Lower lobe of right lung (tissue), 2 donors: ENCODE measurements at regions not wholly inside any gene's neighbourhood (a gene's known extent, or its start where the extent isn't known, plus 50 kb on each side); places are given as distances from the start of the nearest gene placed in this dataset.
"Not testable (repeated sequence)": the region's sequence is repeated elsewhere in the genome, so short reads cannot be mapped to it uniquely, and the experiment has no call there.

Experiments used
- ATAC-seq, 2 donors: fragments of 200-7000 bp; cut with Tn5 transposase; one replicate each; pipeline ENCODE4 v1.9.1; 2020 to 2022; ENCODE audit warnings: mild to moderate bottlenecking in 2 of 2, moderate library complexity in 2 of 2
- DNase-seq: peaks from one replicate; pipeline ENCODE4 v3.0.0-alpha.2; 2020
- H3K27ac ChIP-seq: fragments of 200-600 bp; one replicate; pipeline ENCODE4 v1.8.0; 2022
- H3K27me3 ChIP-seq: fragments of 200-600 bp; one replicate; pipeline ENCODE4 v1.8.0; 2022; ENCODE audit warnings: low read depth
- H3K36me3 ChIP-seq: fragments of 200-600 bp; one replicate; pipeline ENCODE4 v1.8.0; 2022; ENCODE audit warnings: mild to moderate bottlenecking
- H3K4me1 ChIP-seq: fragments of 200-600 bp; one replicate; pipeline ENCODE4 v1.8.0; 2022
- H3K4me3 ChIP-seq: fragments of 200-600 bp; one replicate; pipeline ENCODE4 v1.8.0; 2022; ENCODE audit warnings: mild to moderate bottlenecking
- H3K9me3 ChIP-seq: fragments of 200-600 bp; one replicate; pipeline ENCODE4 v1.8.0; 2022
- intact Hi-C: fragments of 100-400 bp; cut with DNase I; formaldehyde crosslinking; loops from one replicate; pipeline ENCODE4 v1.11.0; 2022
- TF ChIP-seq, protein P1 (sequence below): fragments of 200-600 bp; IDR thresholded peaks from one replicate; pipeline ENCODE4 v1.8.0; 2022; ENCODE audit warnings: antibody characterized with exemption, mild to moderate bottlenecking
- donor health status: DM: no; HTN: yes; CAD: no; lungs with severe emphysema.

DNA sequence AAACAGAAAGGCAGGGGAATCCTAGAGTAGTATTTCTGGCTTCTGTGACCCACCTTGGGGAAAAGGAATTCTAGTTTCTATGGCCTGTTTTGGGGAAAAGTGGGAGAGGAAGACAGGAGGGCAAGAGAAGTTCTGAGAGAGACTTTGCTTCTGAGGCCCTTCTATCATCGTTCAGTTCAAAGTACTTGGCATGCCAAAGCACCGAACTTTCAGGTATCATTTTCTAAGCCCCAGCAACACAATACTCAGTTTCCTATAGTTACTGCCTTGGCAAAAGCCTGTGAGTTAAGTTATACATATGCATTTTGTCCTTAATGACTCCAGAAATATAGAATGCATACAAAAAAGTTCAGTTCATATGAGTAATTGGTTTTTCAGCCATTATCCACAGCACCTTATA is 74.1 kb upstream of the CHD2 start:
- ATAC-seq: no peak
- H3K4me1 ChIP-seq: peaks cover 22% of the 10 kb centered on the region
- no peaks in the 10 kb centered on the region for H3K27me3 ChIP-seq
- no peak overlapping the region for H3K27ac ChIP-seq
- no peaks in the 10 kb centered on the region for H3K9me3 ChIP-seq
- DNase-seq: no peak
- TF ChIP-seq, protein P1, sequence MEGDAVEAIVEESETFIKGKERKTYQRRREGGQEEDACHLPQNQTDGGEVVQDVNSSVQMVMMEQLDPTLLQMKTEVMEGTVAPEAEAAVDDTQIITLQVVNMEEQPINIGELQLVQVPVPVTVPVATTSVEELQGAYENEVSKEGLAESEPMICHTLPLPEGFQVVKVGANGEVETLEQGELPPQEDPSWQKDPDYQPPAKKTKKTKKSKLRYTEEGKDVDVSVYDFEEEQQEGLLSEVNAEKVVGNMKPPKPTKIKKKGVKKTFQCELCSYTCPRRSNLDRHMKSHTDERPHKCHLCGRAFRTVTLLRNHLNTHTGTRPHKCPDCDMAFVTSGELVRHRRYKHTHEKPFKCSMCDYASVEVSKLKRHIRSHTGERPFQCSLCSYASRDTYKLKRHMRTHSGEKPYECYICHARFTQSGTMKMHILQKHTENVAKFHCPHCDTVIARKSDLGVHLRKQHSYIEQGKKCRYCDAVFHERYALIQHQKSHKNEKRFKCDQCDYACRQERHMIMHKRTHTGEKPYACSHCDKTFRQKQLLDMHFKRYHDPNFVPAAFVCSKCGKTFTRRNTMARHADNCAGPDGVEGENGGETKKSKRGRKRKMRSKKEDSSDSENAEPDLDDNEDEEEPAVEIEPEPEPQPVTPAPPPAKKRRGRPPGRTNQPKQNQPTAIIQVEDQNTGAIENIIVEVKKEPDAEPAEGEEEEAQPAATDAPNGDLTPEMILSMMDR: no peak
- no peaks in the 10 kb centered on the region for H3K36me3 ChIP-seq
- no peak overlapping the region for H3K4me3 ChIP-seq
- intact Hi-C loops: no loop called here

DNA sequence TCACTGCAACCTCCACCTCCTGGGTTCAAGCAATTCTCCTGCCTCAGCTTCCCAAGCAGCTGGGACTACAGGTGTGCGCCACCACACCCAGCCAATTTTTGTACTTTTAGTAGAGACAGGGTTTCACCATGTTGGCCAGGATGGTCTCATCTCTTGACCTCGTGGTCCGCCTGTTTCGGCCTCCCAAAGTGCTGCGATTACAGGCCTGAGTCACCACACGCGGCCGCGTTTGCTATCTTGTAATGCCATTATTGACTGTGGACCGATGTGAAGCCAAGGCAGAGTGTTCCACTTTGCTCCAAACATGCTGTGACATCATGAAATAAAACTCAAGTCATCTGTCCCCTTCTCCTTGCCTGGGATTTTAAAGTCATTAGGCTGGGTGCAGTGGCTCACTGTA is 72.1 kb upstream of the CHD2 start:
- H3K4me1 ChIP-seq: peaks cover 36% of the 10 kb centered on the region
- H3K36me3 ChIP-seq, DNase-seq, H3K9me3 ChIP-seq, H3K4me3 ChIP-seq, intact Hi-C loops, H3K27me3 ChIP-seq, H3K27ac ChIP-seq, ATAC-seq: not testable (repeated sequence)

DNA sequence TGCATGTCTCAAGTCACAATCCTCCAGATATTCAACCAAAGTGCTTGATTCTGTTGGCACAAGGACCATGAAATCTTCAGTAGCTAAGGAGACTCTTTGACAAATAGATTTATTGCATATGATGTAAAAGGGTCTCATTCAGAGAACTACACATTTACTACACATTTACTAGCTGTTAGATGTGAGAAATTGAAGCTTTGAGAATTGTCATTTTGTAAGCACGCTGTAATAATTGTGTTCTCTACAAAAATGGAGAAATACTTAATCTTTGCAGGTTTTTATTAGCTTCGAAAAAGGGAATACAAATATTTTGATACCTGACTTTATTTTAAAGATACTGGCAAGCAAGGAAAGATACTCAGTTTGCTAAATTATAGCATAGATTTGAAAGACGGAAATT is 70.2 kb upstream of the CHD2 start:
- TF ChIP-seq, protein P1: no peak
- Histone ChIP-seq H3K27ac (peak overlapping the region; percentile 91), H3K4me1 (peaks cover 54% of the 10 kb centered on the region), H3K4me3 (no peak overlapping the region), H3K9me3 (no peaks in the 10 kb centered on the region), H3K36me3 (no peaks in the 10 kb centered on the region), H3K27me3 (no peaks in the 10 kb centered on the region)
- DNase-seq: no peak
- ATAC-seq: no peak
- intact Hi-C loops: no loop called here

DNA sequence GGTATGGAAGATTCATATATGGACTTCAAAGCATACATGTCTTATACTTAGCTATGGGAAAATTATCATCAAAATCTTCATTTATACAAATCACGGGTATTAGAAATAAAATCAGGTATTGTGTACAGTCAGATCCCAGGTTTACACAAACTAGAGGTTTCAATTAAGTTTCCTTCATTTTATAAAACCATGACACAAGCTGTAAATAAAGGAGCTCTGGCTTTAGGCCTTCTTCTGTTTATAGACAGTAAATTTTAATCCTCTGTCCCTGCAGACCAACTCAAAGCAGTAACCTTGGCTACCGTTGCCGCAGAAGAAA is 68.8 kb upstream of the CHD2 start:
- Histone ChIP-seq H3K27ac (peak overlapping the region; percentile 91), H3K9me3 (no peaks in the 10 kb centered on the region), H3K36me3 (no peaks in the 10 kb centered on the region), H3K27me3 (no peaks in the 10 kb centered on the region), H3K4me1 (peaks cover 54% of the 10 kb centered on the region), H3K4me3 (peak overlapping the region; percentile 37)
- DNase-seq (no peak), ATAC-seq (no peak)
- intact Hi-C loops: no loop called here
- TF ChIP-seq, protein P1: no peak

DNA sequence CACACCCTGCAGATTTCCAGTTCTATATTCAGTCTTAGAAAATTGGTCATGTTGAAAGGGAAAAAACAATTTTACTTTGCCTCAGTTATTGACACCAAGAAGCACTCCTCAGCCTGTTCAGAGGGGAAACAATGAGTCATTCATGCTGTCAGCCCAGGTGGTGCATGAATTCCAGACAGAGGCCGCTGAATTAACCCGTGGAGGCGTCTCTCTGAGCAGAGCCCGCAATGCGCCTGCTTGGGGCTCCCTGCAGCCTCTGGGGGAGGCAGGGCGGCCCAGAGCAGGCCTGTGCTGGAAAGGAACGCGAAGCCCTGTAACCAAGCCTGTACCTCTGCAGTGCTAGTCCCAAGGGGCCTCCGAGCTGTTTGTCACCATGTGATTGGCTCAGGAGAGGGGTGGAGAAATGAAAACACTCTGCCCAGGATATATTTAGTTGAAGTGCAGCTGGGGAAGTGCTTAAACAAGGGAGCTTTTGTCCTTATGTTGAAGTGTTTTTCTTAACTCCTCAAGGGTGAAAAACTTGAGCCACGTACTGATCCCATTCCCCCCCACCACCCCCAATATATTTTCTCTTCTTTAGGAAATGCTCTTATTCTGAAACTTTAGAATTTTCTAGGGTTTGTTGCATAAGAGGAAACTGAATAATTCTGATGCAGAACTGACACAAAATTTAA is 68.3 kb upstream of the CHD2 start:
- H3K27ac ChIP-seq: peak overlapping the region; percentile 91
- TF ChIP-seq, protein P1: no peak
- DNase-seq (peak; percentile 93), ATAC-seq (peak; percentile 97 to 99)
- no peaks in the 10 kb centered on the region for H3K9me3 ChIP-seq
- no peaks in the 10 kb centered on the region for H3K27me3 ChIP-seq
- peaks cover 54% of the 10 kb centered on the region for H3K4me1 ChIP-seq
- H3K4me3 ChIP-seq: peak overlapping the region; percentile 37
- intact Hi-C loops: no loop called here
- no peaks in the 10 kb centered on the region for H3K36me3 ChIP-seq

DNA sequence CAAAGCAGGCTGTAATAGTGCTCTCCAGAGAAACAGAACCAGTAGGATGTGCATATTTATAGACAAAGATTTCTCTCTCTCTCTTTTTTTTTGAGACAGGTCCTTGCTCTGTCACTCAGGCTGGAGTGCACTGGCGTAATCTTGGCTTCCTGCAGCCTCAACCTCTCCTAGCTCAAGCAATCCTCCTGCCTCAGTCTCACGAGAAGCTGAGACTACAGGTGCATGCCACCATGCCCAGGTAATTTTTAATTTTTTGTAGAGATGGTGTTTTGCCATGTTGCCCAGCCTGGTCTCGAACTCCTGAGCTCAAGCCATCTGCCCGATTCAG is 67.1 kb upstream of the CHD2 start:
- no peaks in the 10 kb centered on the region for H3K9me3 ChIP-seq
- H3K36me3 ChIP-seq: no peaks in the 10 kb centered on the region
- TF ChIP-seq, protein P1: no peak
- intact Hi-C loops: no loop called here
- peak overlapping the region; percentile 91 for H3K27ac ChIP-seq
- no peak overlapping the region for H3K4me3 ChIP-seq
- ATAC-seq (peak in 1 of 2 donors; percentile 3), DNase-seq (no peak)
- H3K4me1 ChIP-seq: peaks cover 54% of the 10 kb centered on the region
- no peaks in the 10 kb centered on the region for H3K27me3 ChIP-seq
